ENCODE measurements at regions not wholly inside any gene's neighbourhood (a gene's known extent, or its start where the extent isn't known, plus 50 kb on each side); places are given as distances from the start of the nearest gene placed in this dataset.
"Not testable (repeated sequence)": the region's sequence is repeated elsewhere in the genome, so short reads cannot be mapped to it uniquely, and the experiment has no call there.

DNA sequence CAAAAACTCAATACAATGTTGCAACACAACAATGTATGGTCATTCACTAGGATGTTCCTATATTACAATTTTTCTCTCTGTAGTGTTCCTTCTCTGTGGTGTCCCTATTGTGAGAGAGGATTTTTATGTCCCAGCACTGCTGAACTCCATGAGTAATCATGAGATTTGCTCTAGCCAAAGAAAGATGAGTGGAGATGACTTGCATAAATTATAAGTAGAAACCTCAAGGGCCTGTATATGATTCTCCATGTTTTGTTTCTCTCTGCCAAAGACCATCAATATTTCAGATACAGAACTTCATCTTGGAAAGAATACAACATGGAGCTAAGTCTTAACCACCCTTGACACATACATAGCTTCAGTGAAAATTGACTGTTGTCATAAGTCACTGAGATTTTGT is 579.1 kb downstream of the TMTC2 start:
- no peak for DNase-seq
- Histone ChIP-seq H3K36me3 (ENCODE audit: insufficient read depth, low read length) (no peaks in the 10 kb centered on the region), H3K27ac (ENCODE audit: low read depth in 1 of 2, low read length in 2 of 2) (no peak overlapping the region), H3K27me3 (ENCODE audit: control insufficient read depth in 1 of 2, insufficient read depth in 2 of 2, low read length in 2 of 2) (no peaks in the 10 kb centered on the region), H3K4me3 (ENCODE audit: low read length) (no peak overlapping the region), H3K9me3 (ENCODE audit: control insufficient read depth in 1 of 2, insufficient read depth in 1 of 2, low read length in 2 of 2) (no peaks in the 10 kb centered on the region), H3K4me1 (ENCODE audit: insufficient read depth, low read length) (no peaks in the 10 kb centered on the region)
- H3K36me3 Mint-ChIP-seq (ENCODE audit: low read depth), result no peaks in the 10 kb centered on the region
- H3K4me3 Mint-ChIP-seq, result no peak overlapping the region
- TF ChIP-seq, protein P1, sequence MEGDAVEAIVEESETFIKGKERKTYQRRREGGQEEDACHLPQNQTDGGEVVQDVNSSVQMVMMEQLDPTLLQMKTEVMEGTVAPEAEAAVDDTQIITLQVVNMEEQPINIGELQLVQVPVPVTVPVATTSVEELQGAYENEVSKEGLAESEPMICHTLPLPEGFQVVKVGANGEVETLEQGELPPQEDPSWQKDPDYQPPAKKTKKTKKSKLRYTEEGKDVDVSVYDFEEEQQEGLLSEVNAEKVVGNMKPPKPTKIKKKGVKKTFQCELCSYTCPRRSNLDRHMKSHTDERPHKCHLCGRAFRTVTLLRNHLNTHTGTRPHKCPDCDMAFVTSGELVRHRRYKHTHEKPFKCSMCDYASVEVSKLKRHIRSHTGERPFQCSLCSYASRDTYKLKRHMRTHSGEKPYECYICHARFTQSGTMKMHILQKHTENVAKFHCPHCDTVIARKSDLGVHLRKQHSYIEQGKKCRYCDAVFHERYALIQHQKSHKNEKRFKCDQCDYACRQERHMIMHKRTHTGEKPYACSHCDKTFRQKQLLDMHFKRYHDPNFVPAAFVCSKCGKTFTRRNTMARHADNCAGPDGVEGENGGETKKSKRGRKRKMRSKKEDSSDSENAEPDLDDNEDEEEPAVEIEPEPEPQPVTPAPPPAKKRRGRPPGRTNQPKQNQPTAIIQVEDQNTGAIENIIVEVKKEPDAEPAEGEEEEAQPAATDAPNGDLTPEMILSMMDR (IDR thresholded peaks at IDR 0.05), result no peak
- ChIA-PET CTCF (no interaction called here), POLR2A (no interaction called here)
- H3K27me3 Mint-ChIP-seq, result no peaks in the 10 kb centered on the region
- H3K27ac Mint-ChIP-seq, result no peak overlapping the region
- intact Hi-C loops (cut with DNase I, micrococcal nuclease), result no loop called here
- no peaks in the 10 kb centered on the region for H3K4me1 Mint-ChIP-seq (ENCODE audit: low read depth)
- ATAC-seq (ENCODE audit: poor library complexity), result no peak
- H3K9me3 Mint-ChIP-seq, result peaks cover 8% of the 10 kb centered on the region

GRCh38 chr12:83261998-83262397 is 575.3 kb downstream of the TMTC2 start:
- no peaks in the 10 kb centered on the region for H3K36me3 ChIP-seq (ENCODE audit: insufficient read depth, low read length)
- no peaks in the 10 kb centered on the region for H3K9me3 Mint-ChIP-seq
- no peak overlapping the region for H3K27ac ChIP-seq (ENCODE audit: low read depth in 1 of 2, low read length in 2 of 2)
- CTCF ChIA-PET, result no interaction called here
- H3K9me3 ChIP-seq (ENCODE audit: control insufficient read depth in 1 of 2, insufficient read depth in 1 of 2, low read length in 2 of 2), result no peaks in the 10 kb centered on the region
- no peaks in the 10 kb centered on the region for H3K4me1 ChIP-seq (ENCODE audit: insufficient read depth, low read length)
- no peaks in the 10 kb centered on the region for H3K27me3 ChIP-seq (ENCODE audit: control insufficient read depth in 1 of 2, insufficient read depth in 2 of 2, low read length in 2 of 2)
- intact Hi-C loops (cut with DNase I, micrococcal nuclease), result no loop called here
- H3K4me3 ChIP-seq (ENCODE audit: low read length), result no peak overlapping the region
- H3K4me3 Mint-ChIP-seq, result no peak overlapping the region
- no peaks in the 10 kb centered on the region for H3K36me3 Mint-ChIP-seq (ENCODE audit: low read depth)
- TF ChIP-seq, protein P1 (IDR thresholded peaks at IDR 0.05), result no peak
- ATAC-seq (ENCODE audit: poor library complexity), result no peak
- H3K27me3 Mint-ChIP-seq, result no peaks in the 10 kb centered on the region
- H3K4me1 Mint-ChIP-seq (ENCODE audit: low read depth), result no peaks in the 10 kb centered on the region
- POLR2A ChIA-PET, result no interaction called here
- no peak for DNase-seq
- no peak overlapping the region for H3K27ac Mint-ChIP-seq

DNA sequence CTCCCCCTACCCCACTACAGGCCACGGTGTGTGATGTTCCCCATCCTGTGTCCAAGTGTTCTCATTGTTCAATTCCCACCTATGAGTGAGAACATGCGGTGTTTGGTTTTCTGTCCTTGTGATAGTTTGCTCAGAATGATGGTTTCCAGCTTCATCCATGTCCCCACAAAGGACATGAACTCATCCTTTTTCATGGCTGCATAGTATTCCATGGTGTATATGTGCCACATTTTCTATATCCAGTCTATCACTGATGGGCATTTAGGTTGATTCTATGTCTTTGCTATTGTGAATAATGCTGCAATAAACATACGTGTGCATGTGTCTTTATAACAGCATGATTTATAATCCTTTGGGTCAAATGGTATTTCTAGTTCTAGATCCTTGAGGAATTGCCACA is 573.4 kb downstream of the TMTC2 start:
- H3K27ac Mint-ChIP-seq; H3K4me3 ChIP-seq (ENCODE audit: low read length); H3K27ac ChIP-seq (ENCODE audit: low read depth in 1 of 2, low read length in 2 of 2); H3K4me1 Mint-ChIP-seq (ENCODE audit: low read depth); DNase-seq; ATAC-seq (ENCODE audit: poor library complexity); H3K4me1 ChIP-seq (ENCODE audit: insufficient read depth, low read length); H3K4me3 Mint-ChIP-seq; H3K36me3 ChIP-seq (ENCODE audit: insufficient read depth, low read length); H3K27me3 Mint-ChIP-seq; H3K27me3 ChIP-seq (ENCODE audit: control insufficient read depth in 1 of 2, insufficient read depth in 2 of 2, low read length in 2 of 2); intact Hi-C loops (cut with DNase I, micrococcal nuclease); CTCF ChIA-PET; POLR2A ChIA-PET; H3K9me3 Mint-ChIP-seq; H3K9me3 ChIP-seq (ENCODE audit: control insufficient read depth in 1 of 2, insufficient read depth in 1 of 2, low read length in 2 of 2); H3K36me3 Mint-ChIP-seq (ENCODE audit: low read depth): not testable (repeated sequence)

DNA sequence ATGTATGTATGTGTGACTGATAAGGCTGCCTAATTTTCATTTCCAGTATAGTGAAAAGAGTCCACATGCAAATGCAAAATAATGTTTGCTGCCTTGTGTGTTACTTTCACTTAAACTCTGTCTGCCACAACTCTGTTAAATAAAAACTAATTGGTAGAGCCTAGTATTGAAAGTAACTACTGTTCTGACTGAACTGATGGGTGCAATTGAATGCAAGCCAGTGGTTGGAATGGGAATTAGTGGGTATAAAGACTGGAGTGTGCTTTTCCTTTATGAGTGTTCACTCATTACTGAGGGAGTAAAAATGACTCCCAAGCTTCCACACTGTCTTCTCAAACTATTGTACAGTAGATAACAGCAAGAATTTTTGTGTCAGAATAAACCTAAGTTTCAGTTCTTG is 571.0 kb downstream of the TMTC2 start:
- Histone ChIP-seq H3K36me3 (ENCODE audit: insufficient read depth, low read length) (no peaks in the 10 kb centered on the region), H3K27ac (ENCODE audit: low read depth in 1 of 2, low read length in 2 of 2) (no peak overlapping the region), H3K4me1 (ENCODE audit: insufficient read depth, low read length) (no peaks in the 10 kb centered on the region), H3K9me3 (ENCODE audit: control insufficient read depth in 1 of 2, insufficient read depth in 1 of 2, low read length in 2 of 2) (no peaks in the 10 kb centered on the region), H3K4me3 (ENCODE audit: low read length) (no peak overlapping the region), H3K27me3 (ENCODE audit: control insufficient read depth in 1 of 2, insufficient read depth in 2 of 2, low read length in 2 of 2) (no peaks in the 10 kb centered on the region)
- Mint-ChIP-seq H3K27me3 (no peaks in the 10 kb centered on the region), H3K4me3 (no peak overlapping the region), H3K9me3 (no peaks in the 10 kb centered on the region), H3K36me3 (ENCODE audit: low read depth) (no peaks in the 10 kb centered on the region), H3K4me1 (ENCODE audit: low read depth) (no peaks in the 10 kb centered on the region), H3K27ac (no peak overlapping the region)
- ChIA-PET CTCF (no interaction called here), POLR2A (no interaction called here)
- DNase-seq (no peak), ATAC-seq (ENCODE audit: poor library complexity) (no peak)
- TF ChIP-seq, protein P1 (IDR thresholded peaks at IDR 0.05), result no peak
- intact Hi-C loops (cut with DNase I, micrococcal nuclease), result no loop called here

Measured in CD4-positive, alpha-beta T cell (primary cell).